Activated CD4-positive, alpha-beta T cell treated with anti-CD3 and anti-CD28 coated beads, Interleukin-2, amount 10 ng/mL, durations not matched to agents 24 days and 14 days (primary cell): ENCODE measurements at regions not wholly inside any gene's neighbourhood (a gene's known extent, or its start where the extent isn't known, plus 50 kb on each side); places are given as distances from the start of the nearest gene placed in this dataset.

ENCODE experiments used
- DNase-seq: peaks from one replicate; pipeline ENCODE4 v3.0.0; 2022
- H3K27ac Mint-ChIP-seq: one replicate; pipeline ENCODE4 v1.8.0; 2022; ENCODE audit warnings: mild to moderate bottlenecking, mixed read lengths
- H3K27me3 Mint-ChIP-seq: one replicate; pipeline ENCODE4 v1.8.0; 2022; ENCODE audit warnings: mixed read lengths
- H3K36me3 Mint-ChIP-seq: one replicate; pipeline ENCODE4 v1.8.0; 2022; ENCODE audit warnings: low read depth, mild to moderate bottlenecking, mixed read lengths
- H3K4me1 Mint-ChIP-seq: one replicate; pipeline ENCODE4 v1.8.0; 2021; ENCODE audit warnings: mixed read lengths
- H3K4me3 Mint-ChIP-seq: one replicate; pipeline ENCODE4 v1.8.0; 2022; ENCODE audit warnings: mild to moderate bottlenecking, moderate library complexity, mixed read lengths
- H3K9me3 Mint-ChIP-seq: one replicate; pipeline ENCODE4 v1.8.0; 2021; ENCODE audit warnings: mixed read lengths
- intact Hi-C: fragments of 100-400 bp; cut with micrococcal nuclease; formaldehyde crosslinking; loops from one replicate; pipeline ENCODE4 v1.15.1; 2023

DNA sequence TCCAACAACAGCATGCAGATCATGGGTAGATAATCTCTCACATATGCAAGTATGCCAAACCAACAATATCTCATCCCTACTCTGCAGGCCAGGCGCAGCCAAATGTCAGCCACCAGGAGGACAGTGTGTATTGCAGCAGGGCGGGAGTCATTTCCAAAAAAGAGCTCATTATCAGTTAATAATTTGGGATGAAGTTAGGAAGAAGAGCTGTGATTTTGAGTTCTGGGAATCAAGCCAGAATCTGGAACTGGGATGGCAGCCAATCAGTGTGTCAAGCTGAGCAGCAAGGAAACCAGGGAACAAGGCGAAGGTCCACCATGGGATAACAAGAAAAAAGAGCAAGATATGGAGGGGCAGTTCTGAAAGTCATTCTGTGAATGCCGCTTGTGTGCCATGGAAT, 88.2 kb upstream of the CAMK2D start:
- Mint-ChIP-seq H3K9me3 (peaks cover 15% of the 10 kb centered on the region), H3K27me3 (no peaks in the 10 kb centered on the region), H3K36me3 (no peaks in the 10 kb centered on the region), H3K27ac (no peak overlapping the region), H3K4me3 (no peak overlapping the region), H3K4me1 (no peaks in the 10 kb centered on the region)
- no peak for DNase-seq
- intact Hi-C loops, result no loop called here

DNA sequence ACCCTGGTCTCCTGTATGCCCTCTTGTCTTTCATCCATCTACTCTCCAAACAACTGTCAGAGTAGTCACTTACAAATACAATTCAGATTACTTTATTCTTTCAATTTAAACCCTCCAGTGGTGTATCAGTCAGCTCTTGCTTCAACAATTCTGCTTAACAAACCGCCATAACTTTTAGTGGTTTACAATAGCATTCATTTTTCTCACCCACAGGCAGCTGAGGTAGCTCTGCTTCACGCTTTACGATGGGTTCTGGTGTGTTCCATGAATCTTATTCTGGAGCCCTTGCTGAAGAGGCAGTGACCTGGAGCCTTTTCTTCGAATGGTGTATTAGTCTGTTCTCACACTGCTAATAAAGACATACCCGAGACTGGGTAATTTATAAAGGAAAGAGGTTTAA, 86.2 kb upstream of the CAMK2D start:
- intact Hi-C loops, result no loop called here
- Mint-ChIP-seq H3K9me3 (peaks cover 10% of the 10 kb centered on the region), H3K4me1 (no peaks in the 10 kb centered on the region)

DNA sequence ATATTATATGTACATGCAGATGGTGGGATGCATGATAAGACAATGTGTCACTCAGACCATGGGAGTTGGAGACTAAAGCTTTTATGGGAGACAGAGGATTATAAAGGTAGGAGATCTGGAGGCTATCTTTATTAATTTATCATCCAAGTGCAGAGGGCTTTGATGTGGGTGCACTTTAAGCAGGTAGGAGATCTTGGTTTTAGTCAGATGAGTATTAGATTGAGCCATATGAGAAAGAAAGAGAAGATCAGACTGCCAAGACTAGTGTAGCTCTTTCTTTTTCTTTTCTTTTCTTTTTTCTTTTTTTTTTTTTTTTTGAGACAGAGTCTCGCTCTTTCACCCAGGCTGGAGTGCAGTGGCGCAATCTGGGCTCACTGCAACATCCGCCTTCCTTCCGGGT, 84.9 kb upstream of the CAMK2D start:
- no peak overlapping the region for H3K27ac Mint-ChIP-seq
- no peak for DNase-seq
- H3K4me1 Mint-ChIP-seq, result no peaks in the 10 kb centered on the region
- H3K4me3 Mint-ChIP-seq, result no peak overlapping the region
- H3K36me3 Mint-ChIP-seq, result no peaks in the 10 kb centered on the region
- peaks cover 7% of the 10 kb centered on the region for H3K9me3 Mint-ChIP-seq
- intact Hi-C loops, result no loop called here
- no peaks in the 10 kb centered on the region for H3K27me3 Mint-ChIP-seq

More for the DNA sequence above, 86.2 kb upstream of the CAMK2D start:
- Mint-ChIP-seq H3K36me3 (no peaks in the 10 kb centered on the region), H3K27me3 (no peaks in the 10 kb centered on the region), H3K4me3 (no peak overlapping the region), H3K27ac (no peak overlapping the region)
- no peak for DNase-seq

DNA sequence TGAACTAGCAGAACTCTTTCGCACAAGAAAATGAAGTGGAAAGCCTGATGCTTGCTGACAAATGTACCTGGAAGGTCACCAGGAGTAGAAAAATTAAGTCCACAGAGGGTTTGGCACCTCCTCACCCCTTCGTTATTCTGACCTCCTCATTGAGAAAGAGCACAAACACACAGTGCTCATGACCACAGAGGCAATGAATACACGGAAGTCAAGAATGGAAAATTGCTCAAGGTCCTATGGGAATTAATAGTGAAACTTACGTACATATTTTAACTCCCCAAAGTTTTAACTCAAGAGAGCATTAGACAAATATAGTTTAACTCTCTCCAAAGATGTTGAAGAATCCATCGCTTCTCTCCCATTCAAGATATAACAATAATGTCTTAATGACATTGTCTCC, 83.6 kb upstream of the CAMK2D start:
- Mint-ChIP-seq H3K36me3 (no peaks in the 10 kb centered on the region), H3K27me3 (no peaks in the 10 kb centered on the region), H3K4me3 (no peak overlapping the region), H3K27ac (no peak overlapping the region), H3K9me3 (peaks cover 4% of the 10 kb centered on the region), H3K4me1 (no peaks in the 10 kb centered on the region)
- intact Hi-C loops, result no loop called here
- no peak for DNase-seq

- Mint-ChIP-seq H3K9me3 (peaks cover 1% of the 10 kb centered on the region), H3K4me3 (no peak overlapping the region), H3K27ac (no peak overlapping the region), H3K36me3 (no peaks in the 10 kb centered on the region), H3K27me3 (no peaks in the 10 kb centered on the region), H3K4me1 (no peaks in the 10 kb centered on the region)
- no peak for DNase-seq
- intact Hi-C loops, result no loop called here
These were observed 82.8 kb upstream of the CAMK2D start for GRCh38 chr4:113844369-113844768.

DNA sequence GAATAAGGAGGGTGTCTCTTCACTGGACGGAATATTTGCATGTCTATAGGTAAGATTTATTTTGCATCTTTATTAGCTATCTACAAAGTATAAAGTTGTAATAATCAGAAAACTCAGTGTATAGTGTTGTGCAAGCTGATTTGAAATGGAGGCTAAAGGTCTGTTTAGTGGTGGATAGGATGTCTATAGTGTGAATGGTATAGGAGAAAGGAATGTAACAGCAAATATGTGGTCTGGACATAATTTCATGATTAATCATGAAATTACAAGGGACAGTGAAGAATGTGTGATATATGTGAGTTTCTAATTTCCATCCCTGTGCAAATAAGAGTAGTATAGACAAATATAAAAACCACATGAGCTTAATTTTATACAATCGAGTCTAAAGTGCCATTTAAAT, 79.3 kb upstream of the CAMK2D start:
- no peaks in the 10 kb centered on the region for H3K36me3 Mint-ChIP-seq
- peaks cover 3% of the 10 kb centered on the region for H3K9me3 Mint-ChIP-seq
- H3K27ac Mint-ChIP-seq, result no peak overlapping the region
- no peak overlapping the region for H3K4me3 Mint-ChIP-seq
- H3K27me3 Mint-ChIP-seq, result no peaks in the 10 kb centered on the region
- DNase-seq, result no peak
- intact Hi-C loops, result no loop called here
- no peaks in the 10 kb centered on the region for H3K4me1 Mint-ChIP-seq

DNA sequence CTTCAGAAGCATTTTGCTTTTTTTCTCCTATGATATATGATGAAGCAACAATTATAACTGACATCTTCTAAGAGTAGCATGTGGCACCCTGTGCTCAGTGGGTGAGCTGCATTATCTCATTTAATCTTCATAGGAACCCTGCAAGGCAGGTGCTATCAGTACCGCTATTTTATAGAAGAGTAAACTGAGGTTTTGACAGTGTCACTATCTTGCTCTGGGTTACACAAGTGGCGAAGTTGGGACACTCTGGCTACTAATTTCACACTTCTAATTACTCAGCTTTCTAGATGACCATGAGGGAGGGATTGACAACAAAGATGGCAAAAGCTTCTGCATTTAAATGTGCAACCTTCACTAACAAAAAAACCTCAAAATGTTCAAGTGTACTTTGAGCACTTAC, 76.9 kb upstream of the CAMK2D start:
- H3K4me3 Mint-ChIP-seq, result no peak overlapping the region
- intact Hi-C loops, result no loop called here
- no peaks in the 10 kb centered on the region for H3K36me3 Mint-ChIP-seq
- no peaks in the 10 kb centered on the region for H3K4me1 Mint-ChIP-seq
- no peak overlapping the region for H3K27ac Mint-ChIP-seq
- H3K27me3 Mint-ChIP-seq, result no peaks in the 10 kb centered on the region
- peaks cover 3% of the 10 kb centered on the region for H3K9me3 Mint-ChIP-seq
- no peak for DNase-seq

DNA sequence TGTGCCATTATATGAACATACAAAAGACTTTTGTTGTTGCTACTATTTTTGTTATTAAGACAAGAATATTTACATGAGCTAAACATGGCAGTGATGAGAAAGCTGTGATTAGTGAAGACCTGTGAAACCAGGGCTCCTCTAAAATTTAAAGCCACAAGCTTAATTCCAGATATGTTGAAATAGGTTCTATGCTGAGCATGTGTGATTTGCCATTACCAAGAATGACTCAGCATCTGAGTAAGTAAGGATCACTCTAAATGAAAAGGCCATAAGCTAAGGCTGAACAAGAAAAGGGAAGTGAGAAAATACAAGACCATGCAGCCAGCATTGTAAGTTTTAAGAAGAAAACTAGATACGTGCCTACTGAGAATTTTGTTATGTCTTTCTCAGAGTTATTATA, 75.9 kb upstream of the CAMK2D start:
- intact Hi-C loops, result no loop called here
- no peaks in the 10 kb centered on the region for H3K36me3 Mint-ChIP-seq
- no peaks in the 10 kb centered on the region for H3K4me1 Mint-ChIP-seq
- no peak overlapping the region for H3K27ac Mint-ChIP-seq
- no peak for DNase-seq
- H3K27me3 Mint-ChIP-seq, result no peaks in the 10 kb centered on the region
- H3K4me3 Mint-ChIP-seq, result no peak overlapping the region
- H3K9me3 Mint-ChIP-seq, result peaks cover 3% of the 10 kb centered on the region

- Mint-ChIP-seq H3K4me3 (no peak overlapping the region), H3K27me3 (no peaks in the 10 kb centered on the region), H3K36me3 (no peaks in the 10 kb centered on the region), H3K9me3 (peaks cover 3% of the 10 kb centered on the region), H3K4me1 (no peaks in the 10 kb centered on the region), H3K27ac (no peak overlapping the region)
- intact Hi-C loops, result no loop called here
- no peak for DNase-seq
These were observed 73.5 kb upstream of the CAMK2D start for GRCh38 chr4:113835005-113835404.

- Mint-ChIP-seq H3K27me3 (peaks cover 3% of the 10 kb centered on the region), H3K4me1 (no peaks in the 10 kb centered on the region), H3K36me3 (no peaks in the 10 kb centered on the region), H3K9me3 (peaks cover under 1% of the 10 kb centered on the region), H3K27ac (no peak overlapping the region), H3K4me3 (no peak overlapping the region)
- intact Hi-C loops, result no loop called here
- no peak for DNase-seq
These were observed 72.8 kb upstream of the CAMK2D start for GRCh38 chr4:113834298-113834697.

- DNase-seq, result no peak
- Mint-ChIP-seq H3K27ac (no peak overlapping the region), H3K27me3 (peaks cover 5% of the 10 kb centered on the region), H3K4me3 (no peak overlapping the region), H3K36me3 (no peaks in the 10 kb centered on the region), H3K9me3 (no peaks in the 10 kb centered on the region), H3K4me1 (no peaks in the 10 kb centered on the region)
- intact Hi-C loops, result no loop called here
These were observed 71.3 kb upstream of the CAMK2D start for GRCh38 chr4:113832803-113833202.

DNA sequence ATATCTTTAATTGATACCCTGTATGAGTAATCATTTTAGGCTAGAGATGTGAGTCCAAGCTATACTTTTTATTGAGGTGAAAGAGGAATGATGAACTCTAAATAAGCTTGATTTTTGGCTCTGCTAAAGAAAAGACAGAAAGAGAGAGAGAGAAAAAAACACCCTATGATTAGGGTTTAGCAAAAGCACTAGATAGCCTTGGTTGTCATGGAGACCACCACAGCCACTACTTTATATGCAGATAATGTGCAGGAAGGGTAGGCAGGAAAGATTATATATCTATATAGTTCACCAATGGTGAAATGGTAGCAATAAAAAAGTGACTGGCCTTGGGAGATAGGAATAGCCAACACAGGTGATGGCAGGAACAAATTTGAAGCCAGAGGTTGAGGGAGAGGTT, 69.9 kb upstream of the CAMK2D start:
- H3K9me3 Mint-ChIP-seq, result no peaks in the 10 kb centered on the region
- H3K27ac Mint-ChIP-seq, result no peak overlapping the region
- no peak overlapping the region for H3K4me3 Mint-ChIP-seq
- H3K4me1 Mint-ChIP-seq, result no peaks in the 10 kb centered on the region
- intact Hi-C loops, result no loop called here
- H3K36me3 Mint-ChIP-seq, result no peaks in the 10 kb centered on the region
- peaks cover 5% of the 10 kb centered on the region for H3K27me3 Mint-ChIP-seq
- no peak for DNase-seq

DNA sequence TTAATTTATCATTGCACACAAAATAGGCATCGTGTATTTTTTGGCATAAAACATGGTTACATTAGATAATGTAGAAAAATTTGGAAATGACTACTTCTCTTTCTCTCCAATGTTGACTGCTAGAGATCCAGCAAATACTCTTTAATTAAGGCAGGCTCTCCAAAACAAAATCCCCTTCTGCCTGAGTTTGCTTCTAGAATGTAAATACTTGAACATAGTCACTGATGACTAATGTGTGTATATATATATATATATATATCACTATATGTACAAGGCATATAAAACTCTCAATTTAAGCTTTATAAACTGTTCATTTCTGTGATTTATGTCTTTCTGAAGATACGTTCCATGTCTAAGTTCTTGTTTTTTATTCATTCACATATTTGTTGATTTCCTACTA, 67.2 kb upstream of the CAMK2D start:
- no peaks in the 10 kb centered on the region for H3K9me3 Mint-ChIP-seq
- H3K4me1 Mint-ChIP-seq, result peaks cover 20% of the 10 kb centered on the region
- H3K27ac Mint-ChIP-seq, result no peak overlapping the region
- H3K27me3 Mint-ChIP-seq, result peaks cover 5% of the 10 kb centered on the region
- no peak for DNase-seq
- no peaks in the 10 kb centered on the region for H3K36me3 Mint-ChIP-seq
- H3K4me3 Mint-ChIP-seq, result no peak overlapping the region
- intact Hi-C loops, result no loop called here

- intact Hi-C loops, result no loop called here
- H3K36me3 Mint-ChIP-seq, result no peaks in the 10 kb centered on the region
- no peak overlapping the region for H3K4me3 Mint-ChIP-seq
- peaks cover 24% of the 10 kb centered on the region for H3K4me1 Mint-ChIP-seq
- no peak for DNase-seq
- peaks cover 5% of the 10 kb centered on the region for H3K27me3 Mint-ChIP-seq
- H3K9me3 Mint-ChIP-seq, result no peaks in the 10 kb centered on the region
- no peak overlapping the region for H3K27ac Mint-ChIP-seq
These were observed 65.7 kb upstream of the CAMK2D start for GRCh38 chr4:113827285-113827684.

DNA sequence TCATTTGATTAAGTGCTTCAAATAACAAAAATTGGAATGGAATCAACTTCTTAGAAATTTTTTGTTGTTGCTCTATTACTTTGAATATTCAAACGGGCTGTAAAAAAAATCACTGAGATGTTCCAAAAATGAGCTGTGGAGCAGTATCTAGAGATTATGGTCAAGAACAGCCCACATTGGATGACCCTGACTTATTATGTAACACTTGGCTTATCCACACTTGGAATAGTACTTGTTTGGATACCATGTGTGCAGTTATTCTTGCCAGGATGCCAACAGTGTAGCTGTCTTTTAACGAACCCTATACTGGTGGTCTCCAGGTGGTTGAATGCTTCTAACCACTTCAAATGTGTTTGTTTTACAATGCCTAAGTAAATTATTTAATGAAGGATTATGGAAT, 64.9 kb upstream of the CAMK2D start:
- Mint-ChIP-seq H3K4me3 (no peak overlapping the region), H3K4me1 (peaks cover 24% of the 10 kb centered on the region)
- intact Hi-C loops, result no loop called here

More for the DNA sequence above, 64.9 kb upstream of the CAMK2D start:
- Mint-ChIP-seq H3K9me3 (no peaks in the 10 kb centered on the region), H3K36me3 (no peaks in the 10 kb centered on the region), H3K27ac (no peak overlapping the region), H3K27me3 (peaks cover 5% of the 10 kb centered on the region)
- no peak for DNase-seq
